ENCODE measurements at regions not wholly inside any gene's neighbourhood (a gene's known extent, or its start where the extent isn't known, plus 50 kb on each side); places are given as distances from the start of the nearest gene placed in this dataset.
"Not testable (repeated sequence)": the region's sequence is repeated elsewhere in the genome, so short reads cannot be mapped to it uniquely, and the experiment has no call there.

GRCh38 chr13:79932556-79932955 is 408.4 kb downstream of the SPRY2 start:
- H3K27me3 Mint-ChIP-seq (ENCODE audit: low read depth), result no peaks in the 10 kb centered on the region
- Histone ChIP-seq H2BK12ac (ENCODE audit: insufficient read length, low read depth, low read length) (no peak overlapping the region), H3T11ph (ENCODE audit: low read length) (no peak overlapping the region), H4K5ac (ENCODE audit: insufficient read length, low read depth, low read length) (no peak overlapping the region), H2AFZ (ENCODE audit: low read length) (no peak overlapping the region), H2BK15ac (ENCODE audit: low read depth, low read length) (no peak overlapping the region), H4K91ac (ENCODE audit: insufficient read length, low read depth, low read length) (no peak overlapping the region), H3K9ac (ENCODE audit: extremely low read depth, insufficient read length, low read length) (no peak overlapping the region), H3K18ac (ENCODE audit: insufficient read length, low read depth, low read length) (no peak overlapping the region), H3K56ac (ENCODE audit: insufficient read length, low read depth, low read length) (no peak overlapping the region), H2BK20ac (ENCODE audit: low read depth, low read length, poor library complexity, severe bottlenecking) (no peak overlapping the region), H2BK5ac (ENCODE audit: insufficient read length, low read length) (no peak overlapping the region), H3K79me1 (ENCODE audit: insufficient read depth, low read depth, low read length, poor library complexity, severe bottlenecking) (no peaks in the 10 kb centered on the region), H3K9me3 (ENCODE audit: control insufficient read depth, low read depth, low read length) (no peaks in the 10 kb centered on the region), H3K4ac (ENCODE audit: low read depth, low read length) (no peak overlapping the region), H3K4me1 (ENCODE audit: insufficient read depth, low read length) (no peaks in the 10 kb centered on the region; the same call in 1 of the 2 replicates), H3K23me2 (ENCODE audit: insufficient read length, low read depth, low read length, poor library complexity, severe bottlenecking) (no peaks in the 10 kb centered on the region), H2BK120ac (ENCODE audit: low read depth, low read length, poor library complexity, severe bottlenecking) (no peak overlapping the region), H3K14ac (ENCODE audit: insufficient read depth, low read length) (no peak overlapping the region), H3K27ac (ENCODE audit: insufficient read length, low read depth, low read length) (no peak overlapping the region), H4K8ac (replicated peaks; ENCODE audit: insufficient read length, low read depth, low read length) (no peak overlapping the region), H2AK5ac (ENCODE audit: insufficient read length, low read length) (no peak overlapping the region), H3K27me3 (ENCODE audit: insufficient read depth, low read length) (no peaks in the 10 kb centered on the region), H3K4me2 (ENCODE audit: insufficient read depth, insufficient read length, low read length) (no peak overlapping the region), H3K23ac (ENCODE audit: insufficient read length, low read depth, low read length) (no peak overlapping the region), H3K79me2 (ENCODE audit: insufficient read depth, low read length) (no peaks in the 10 kb centered on the region), H4K20me1 (ENCODE audit: control insufficient read depth, insufficient read depth, insufficient read length) (no peaks in the 10 kb centered on the region)
- H3K4me3 Mint-ChIP-seq, result no peak overlapping the region
- peaks cover 0 to 5% (median 3%) of the 10 kb centered on the region in 3 experiments; a peak in 3 of 7 replicates for H3K36me3 Mint-ChIP-seq (ENCODE audit: insufficient read depth in 1 of 3, low read depth in 3 of 3)
- TF ChIP-seq CTCF (conservative IDR thresholded peaks at IDR 0.05), result no peak
- H3K27ac Mint-ChIP-seq, result no peak overlapping the region
- peaks cover 0 to 3% of the 10 kb centered on the region in 2 experiments; a peak in 1 of 4 replicates for H3K4me1 Mint-ChIP-seq
- WGBS (ENCODE audit: extremely low coverage, insufficient read length, low lambda C conversion rate), result no CpG with 5 or more reads among the region's 2 CpGs
- no peak for DNase-seq
- H3K9me3 Mint-ChIP-seq, result peaks cover 0 to 4% of the 10 kb centered on the region in 2 experiments; a peak in 1 of 5 replicates

- H2BK120ac ChIP-seq (ENCODE audit: low read depth, low read length, poor library complexity, severe bottlenecking); H3K4ac ChIP-seq (ENCODE audit: low read depth, low read length); H4K8ac ChIP-seq (replicated peaks; ENCODE audit: insufficient read length, low read depth, low read length); H3K9ac ChIP-seq (ENCODE audit: extremely low read depth, insufficient read length, low read length); H4K20me1 ChIP-seq (ENCODE audit: control insufficient read depth, insufficient read depth, insufficient read length); H3T11ph ChIP-seq (ENCODE audit: low read length); DNase-seq; H3K23me2 ChIP-seq (ENCODE audit: insufficient read length, low read depth, low read length, poor library complexity, severe bottlenecking); H3K79me2 ChIP-seq (ENCODE audit: insufficient read depth, low read length); H3K27me3 Mint-ChIP-seq (ENCODE audit: low read depth); H2BK20ac ChIP-seq (ENCODE audit: low read depth, low read length, poor library complexity, severe bottlenecking); H2BK12ac ChIP-seq (ENCODE audit: insufficient read length, low read depth, low read length); H3K4me2 ChIP-seq (ENCODE audit: insufficient read depth, insufficient read length, low read length); H2BK15ac ChIP-seq (ENCODE audit: low read depth, low read length); H3K4me1 ChIP-seq (ENCODE audit: insufficient read depth, low read length); H3K79me1 ChIP-seq (ENCODE audit: insufficient read depth, low read depth, low read length, poor library complexity, severe bottlenecking); H3K4me1 Mint-ChIP-seq; H3K27ac ChIP-seq (ENCODE audit: insufficient read length, low read depth, low read length); H2AFZ ChIP-seq (ENCODE audit: low read length); H3K27ac Mint-ChIP-seq; H3K14ac ChIP-seq (ENCODE audit: insufficient read depth, low read length); H2AK5ac ChIP-seq (ENCODE audit: insufficient read length, low read length); H3K27me3 ChIP-seq (ENCODE audit: insufficient read depth, low read length); H4K91ac ChIP-seq (ENCODE audit: insufficient read length, low read depth, low read length); H3K23ac ChIP-seq (ENCODE audit: insufficient read length, low read depth, low read length); H3K9me3 ChIP-seq (ENCODE audit: control insufficient read depth, low read depth, low read length); H3K18ac ChIP-seq (ENCODE audit: insufficient read length, low read depth, low read length); H4K5ac ChIP-seq (ENCODE audit: insufficient read length, low read depth, low read length); H2BK5ac ChIP-seq (ENCODE audit: insufficient read length, low read length); H3K56ac ChIP-seq (ENCODE audit: insufficient read length, low read depth, low read length); H3K4me3 Mint-ChIP-seq: not testable (repeated sequence)
- WGBS (ENCODE audit: extremely low coverage, insufficient read length, low lambda C conversion rate), result no CpG with 5 or more reads among the region's 1 CpG
- Mint-ChIP-seq H3K36me3 (ENCODE audit: insufficient read depth in 1 of 3, low read depth in 3 of 3) (peaks cover 11 to 25% (median 23%) of the 10 kb centered on the region in 3 experiments), H3K9me3 (peaks cover 24 to 41% of the 10 kb centered on the region in 2 experiments; a peak in 4 of 5 replicates)
Measured at GRCh38 chr13:79923973-79924556, 416.9 kb downstream of the SPRY2 start.
